ENCODE measurements at regions not wholly inside any gene's neighbourhood (a gene's known extent, or its start where the extent isn't known, plus 50 kb on each side); places are given as distances from the start of the nearest gene placed in this dataset.

- TF ChIP-seq POLR2AphosphoS5 (IDR thresholded peaks at IDR 0.05; ENCODE audit: borderline replicate concordance, low read depth, low read length): no peak
- no peak for TF ChIP-seq EZH2 (IDR thresholded peaks at IDR 0.05)
Observed at GRCh38 chr17:62206550-62206949, 141.5 kb upstream of the MED13 start.

All from SK-N-MC (cell line).